ENCODE measurements at regions not wholly inside any gene's neighbourhood (a gene's known extent, or its start where the extent isn't known, plus 50 kb on each side); places are given as distances from the start of the nearest gene placed in this dataset.

GRCh38 chr4:17085416-17085815, 187.0 kb upstream of the LDB2 start:
- no peaks in the 10 kb centered on the region for H3K79me1 ChIP-seq (ENCODE audit: low read length)
- no peak overlapping the region for H3K27ac ChIP-seq (ENCODE audit: low read depth, low read length)
- H3K56ac ChIP-seq (ENCODE audit: low read length): no peak overlapping the region
- no peaks in the 10 kb centered on the region for H3K79me2 ChIP-seq (ENCODE audit: control insufficient read depth, insufficient read depth, low read length)
- no peak overlapping the region for H2BK15ac ChIP-seq (replicated peaks; ENCODE audit: low read depth)
- H3K18ac ChIP-seq (ENCODE audit: low read length): no peak overlapping the region
- no peaks in the 10 kb centered on the region for H3K36me3 ChIP-seq (ENCODE audit: control insufficient read depth, insufficient read depth, low read length)
- no peak overlapping the region for H3K4me2 ChIP-seq (ENCODE audit: low read length)
- no peak overlapping the region for H3K4ac ChIP-seq (ENCODE audit: low read depth, low read length)
- no peak overlapping the region for H4K5ac ChIP-seq (ENCODE audit: low read length)
- no peak overlapping the region for H3K23ac ChIP-seq (ENCODE audit: low read length)
- no peak overlapping the region for H4K8ac ChIP-seq (ENCODE audit: low read depth, low read length)
- no peaks in the 10 kb centered on the region for H3K27me3 ChIP-seq (ENCODE audit: insufficient read depth, low read length, poor library complexity)
- H3K9ac ChIP-seq (ENCODE audit: low read length): no peak overlapping the region
- no CpG with 5 or more reads among the region's 5 CpGs for WGBS (ENCODE audit: extremely low coverage, insufficient coverage, low lambda C conversion rate)
- H2BK5ac ChIP-seq (ENCODE audit: low read length): no peak overlapping the region
- no peaks in the 10 kb centered on the region for H3K4me1 ChIP-seq (ENCODE audit: control insufficient read depth, low read depth, low read length)
- DNase-seq: no peak
- no peak overlapping the region for H2AK5ac ChIP-seq (ENCODE audit: low read length)
- no peak overlapping the region for H2BK120ac ChIP-seq (ENCODE audit: low read depth, low read length)
- H3K4me3 ChIP-seq (ENCODE audit: low read length): no peak overlapping the region

- Histone ChIP-seq H2BK120ac (ENCODE audit: low read depth, low read length) (no peak overlapping the region), H2BK5ac (ENCODE audit: low read length) (no peak overlapping the region), H3K4me1 (ENCODE audit: control insufficient read depth, low read depth, low read length) (no peaks in the 10 kb centered on the region), H3K4ac (ENCODE audit: low read depth, low read length) (no peak overlapping the region), H3K36me3 (ENCODE audit: control insufficient read depth, insufficient read depth, low read length) (no peaks in the 10 kb centered on the region), H3K9ac (ENCODE audit: low read length) (no peak overlapping the region), H3K4me2 (ENCODE audit: low read length) (no peak overlapping the region), H3K18ac (ENCODE audit: low read length) (no peak overlapping the region), H3K27me3 (ENCODE audit: insufficient read depth, low read length, poor library complexity) (no peaks in the 10 kb centered on the region), H3K23ac (ENCODE audit: low read length) (no peak overlapping the region), H2BK15ac (replicated peaks; ENCODE audit: low read depth) (no peak overlapping the region), H3K4me3 (ENCODE audit: low read length) (no peak overlapping the region), H3K79me2 (ENCODE audit: control insufficient read depth, insufficient read depth, low read length) (no peaks in the 10 kb centered on the region), H4K5ac (ENCODE audit: low read length) (no peak overlapping the region), H3K56ac (ENCODE audit: low read length) (no peak overlapping the region), H4K8ac (ENCODE audit: low read depth, low read length) (no peak overlapping the region), H3K79me1 (ENCODE audit: low read length) (no peaks in the 10 kb centered on the region), H2AK5ac (ENCODE audit: low read length) (no peak overlapping the region), H3K27ac (ENCODE audit: low read depth, low read length) (no peak overlapping the region)
- peak; percentile 54 for DNase-seq
- WGBS (ENCODE audit: extremely low coverage, insufficient coverage, low lambda C conversion rate): no CpG with 5 or more reads among the region's 4 CpGs
Observed at GRCh38 chr4:17082186-17082585, 183.7 kb upstream of the LDB2 start.

DNA sequence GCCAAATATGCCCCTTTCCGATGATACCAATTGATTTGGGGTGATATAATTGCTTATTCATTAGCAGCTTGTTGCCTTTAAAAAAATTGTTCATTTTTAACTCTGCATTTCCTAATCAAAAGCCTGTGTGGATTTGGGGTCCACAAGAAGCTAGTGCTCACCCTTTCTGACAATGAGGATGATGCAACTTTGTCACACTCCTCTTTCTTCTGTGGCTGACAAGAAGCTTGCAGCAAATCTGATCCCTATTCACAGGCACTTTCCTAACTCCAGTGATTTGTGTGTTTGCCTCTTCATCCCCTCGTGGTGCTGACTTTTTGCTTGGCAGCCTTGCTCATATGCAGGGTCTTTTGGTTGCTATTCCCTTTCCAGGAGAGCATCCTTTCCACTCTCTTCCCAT, 182.7 kb upstream of the LDB2 start:
- no peaks in the 10 kb centered on the region for H3K36me3 ChIP-seq (ENCODE audit: control insufficient read depth, insufficient read depth, low read length)
- H3K4me2 ChIP-seq (ENCODE audit: low read length): no peak overlapping the region
- peak overlapping the region; percentile 21 for H3K18ac ChIP-seq (ENCODE audit: low read length)
- H2AK5ac ChIP-seq (ENCODE audit: low read length): no peak overlapping the region
- no peaks in the 10 kb centered on the region for H3K79me2 ChIP-seq (ENCODE audit: control insufficient read depth, insufficient read depth, low read length)
- peak overlapping the region; percentile 61 for H2BK15ac ChIP-seq (replicated peaks; ENCODE audit: low read depth)
- H4K8ac ChIP-seq (ENCODE audit: low read depth, low read length): no peak overlapping the region
- H2BK5ac ChIP-seq (ENCODE audit: low read length): no peak overlapping the region
- no peak overlapping the region for H3K23ac ChIP-seq (ENCODE audit: low read length)
- no peaks in the 10 kb centered on the region for H3K79me1 ChIP-seq (ENCODE audit: low read length)
- H4K5ac ChIP-seq (ENCODE audit: low read length): no peak overlapping the region
- H3K4ac ChIP-seq (ENCODE audit: low read depth, low read length): no peak overlapping the region
- DNase-seq: peak; percentile 49
- no peaks in the 10 kb centered on the region for H3K27me3 ChIP-seq (ENCODE audit: insufficient read depth, low read length, poor library complexity)
- H3K56ac ChIP-seq (ENCODE audit: low read length): peak overlapping the region; percentile 35
- no peak overlapping the region for H3K27ac ChIP-seq (ENCODE audit: low read depth, low read length)
- no peak overlapping the region for H3K9ac ChIP-seq (ENCODE audit: low read length)
- no peak overlapping the region for H3K4me3 ChIP-seq (ENCODE audit: low read length)
- whole genome bisulfite sequencing (ENCODE audit: extremely low coverage, insufficient coverage, low lambda C conversion rate): no CpG with 5 or more reads among the region's 2 CpGs
- peak overlapping the region; percentile 5 for H2BK120ac ChIP-seq (ENCODE audit: low read depth, low read length)
- no peaks in the 10 kb centered on the region for H3K4me1 ChIP-seq (ENCODE audit: control insufficient read depth, low read depth, low read length)

GRCh38 chr4:17077105-17077504, 178.7 kb upstream of the LDB2 start:
- Histone ChIP-seq H3K36me3 (ENCODE audit: control insufficient read depth, insufficient read depth, low read length) (no peaks in the 10 kb centered on the region), H3K4me2 (ENCODE audit: low read length) (no peak overlapping the region), H3K79me1 (ENCODE audit: low read length) (no peaks in the 10 kb centered on the region), H3K4ac (ENCODE audit: low read depth, low read length) (no peak overlapping the region), H3K27me3 (ENCODE audit: insufficient read depth, low read length, poor library complexity) (no peaks in the 10 kb centered on the region), H3K79me2 (ENCODE audit: control insufficient read depth, insufficient read depth, low read length) (no peaks in the 10 kb centered on the region), H3K23ac (ENCODE audit: low read length) (no peak overlapping the region), H4K8ac (ENCODE audit: low read depth, low read length) (peak overlapping the region; percentile 41), H2BK120ac (ENCODE audit: low read depth, low read length) (peak overlapping the region; percentile 7), H3K4me3 (ENCODE audit: low read length) (no peak overlapping the region), H2BK5ac (ENCODE audit: low read length) (peak overlapping the region; percentile 1), H3K27ac (ENCODE audit: low read depth, low read length) (no peak overlapping the region), H2AK5ac (ENCODE audit: low read length) (peak overlapping the region; percentile 23), H3K9ac (ENCODE audit: low read length) (no peak overlapping the region), H3K4me1 (ENCODE audit: control insufficient read depth, low read depth, low read length) (peaks cover 2% of the 10 kb centered on the region), H4K5ac (ENCODE audit: low read length) (no peak overlapping the region), H3K56ac (ENCODE audit: low read length) (peak overlapping the region; percentile 18), H2BK15ac (replicated peaks; ENCODE audit: low read depth) (no peak overlapping the region), H3K18ac (ENCODE audit: low read length) (no peak overlapping the region)
- DNase-seq: no peak
- no CpG with 5 or more reads among the region's 5 CpGs for WGBS (ENCODE audit: extremely low coverage, insufficient coverage, low lambda C conversion rate)

- H3K4me3 ChIP-seq (ENCODE audit: low read length): no peak overlapping the region
Observed at GRCh38 chr4:17072483-17072882, 174.0 kb upstream of the LDB2 start.

GRCh38 chr4:17068891-17069290, 170.4 kb upstream of the LDB2 start:
- Histone ChIP-seq H3K4me1 (ENCODE audit: control insufficient read depth, low read depth, low read length) (peaks cover 2% of the 10 kb centered on the region), H3K23ac (ENCODE audit: low read length) (no peak overlapping the region), H3K4me3 (ENCODE audit: low read length) (no peak overlapping the region), H3K79me2 (ENCODE audit: control insufficient read depth, insufficient read depth, low read length) (no peaks in the 10 kb centered on the region), H4K8ac (ENCODE audit: low read depth, low read length) (no peak overlapping the region), H4K5ac (ENCODE audit: low read length) (no peak overlapping the region), H3K9ac (ENCODE audit: low read length) (no peak overlapping the region), H3K36me3 (ENCODE audit: control insufficient read depth, insufficient read depth, low read length) (no peaks in the 10 kb centered on the region), H3K4ac (ENCODE audit: low read depth, low read length) (no peak overlapping the region), H3K27ac (ENCODE audit: low read depth, low read length) (no peak overlapping the region), H2AK5ac (ENCODE audit: low read length) (no peak overlapping the region), H2BK15ac (replicated peaks; ENCODE audit: low read depth) (no peak overlapping the region), H2BK120ac (ENCODE audit: low read depth, low read length) (peak overlapping the region; percentile 29), H3K79me1 (ENCODE audit: low read length) (no peaks in the 10 kb centered on the region), H3K27me3 (ENCODE audit: insufficient read depth, low read length, poor library complexity) (no peaks in the 10 kb centered on the region), H2BK5ac (ENCODE audit: low read length) (no peak overlapping the region), H3K18ac (ENCODE audit: low read length) (no peak overlapping the region), H3K4me2 (ENCODE audit: low read length) (no peak overlapping the region), H3K56ac (ENCODE audit: low read length) (no peak overlapping the region)
- WGBS (ENCODE audit: extremely low coverage, insufficient coverage, low lambda C conversion rate): no CpG with 5 or more reads among the region's 4 CpGs
- DNase-seq: no peak

More at GRCh38 chr4:17072483-17072882, 174.0 kb upstream of the LDB2 start:
- no peaks in the 10 kb centered on the region for H3K79me1 ChIP-seq (ENCODE audit: low read length)
- H3K18ac ChIP-seq (ENCODE audit: low read length): peak overlapping the region; percentile 76
- no CpG with 5 or more reads among the region's 3 CpGs for WGBS (ENCODE audit: extremely low coverage, insufficient coverage, low lambda C conversion rate)
- H3K27me3 ChIP-seq (ENCODE audit: insufficient read depth, low read length, poor library complexity): no peaks in the 10 kb centered on the region
- H3K4me1 ChIP-seq (ENCODE audit: control insufficient read depth, low read depth, low read length): peaks cover 2% of the 10 kb centered on the region
- no peaks in the 10 kb centered on the region for H3K36me3 ChIP-seq (ENCODE audit: control insufficient read depth, insufficient read depth, low read length)
- peak overlapping the region; percentile 10 for H4K5ac ChIP-seq (ENCODE audit: low read length)
- H3K79me2 ChIP-seq (ENCODE audit: control insufficient read depth, insufficient read depth, low read length): no peaks in the 10 kb centered on the region
- no peak overlapping the region for H3K56ac ChIP-seq (ENCODE audit: low read length)
- H4K8ac ChIP-seq (ENCODE audit: low read depth, low read length): no peak overlapping the region
- no peak overlapping the region for H2BK5ac ChIP-seq (ENCODE audit: low read length)
- H2BK120ac ChIP-seq (ENCODE audit: low read depth, low read length): peak overlapping the region; percentile 61
- no peak overlapping the region for H3K9ac ChIP-seq (ENCODE audit: low read length)
- H3K27ac ChIP-seq (ENCODE audit: low read depth, low read length): no peak overlapping the region
- peak; percentile 91 for DNase-seq
- no peak overlapping the region for H2AK5ac ChIP-seq (ENCODE audit: low read length)
- peak overlapping the region; percentile 81 for H3K4ac ChIP-seq (ENCODE audit: low read depth, low read length)
- no peak overlapping the region for H3K23ac ChIP-seq (ENCODE audit: low read length)
- H3K4me2 ChIP-seq (ENCODE audit: low read length): no peak overlapping the region
- H2BK15ac ChIP-seq (replicated peaks; ENCODE audit: low read depth): peak overlapping the region; percentile 99
